HT1080 (cell line): ENCODE measurements at regions not wholly inside any gene's neighbourhood (a gene's known extent, or its start where the extent isn't known, plus 50 kb on each side); places are given as distances from the start of the nearest gene placed in this dataset.

Experiments used
- DNase-seq: peaks from one replicate; pipeline ENCODE4 v3.0.0-alpha.2; 2015; ENCODE audit warnings: low read depth

GRCh38 chr13:99075268-99076191, 97.7 kb upstream of the DOCK9 start:
- no peak for DNase-seq

DNA sequence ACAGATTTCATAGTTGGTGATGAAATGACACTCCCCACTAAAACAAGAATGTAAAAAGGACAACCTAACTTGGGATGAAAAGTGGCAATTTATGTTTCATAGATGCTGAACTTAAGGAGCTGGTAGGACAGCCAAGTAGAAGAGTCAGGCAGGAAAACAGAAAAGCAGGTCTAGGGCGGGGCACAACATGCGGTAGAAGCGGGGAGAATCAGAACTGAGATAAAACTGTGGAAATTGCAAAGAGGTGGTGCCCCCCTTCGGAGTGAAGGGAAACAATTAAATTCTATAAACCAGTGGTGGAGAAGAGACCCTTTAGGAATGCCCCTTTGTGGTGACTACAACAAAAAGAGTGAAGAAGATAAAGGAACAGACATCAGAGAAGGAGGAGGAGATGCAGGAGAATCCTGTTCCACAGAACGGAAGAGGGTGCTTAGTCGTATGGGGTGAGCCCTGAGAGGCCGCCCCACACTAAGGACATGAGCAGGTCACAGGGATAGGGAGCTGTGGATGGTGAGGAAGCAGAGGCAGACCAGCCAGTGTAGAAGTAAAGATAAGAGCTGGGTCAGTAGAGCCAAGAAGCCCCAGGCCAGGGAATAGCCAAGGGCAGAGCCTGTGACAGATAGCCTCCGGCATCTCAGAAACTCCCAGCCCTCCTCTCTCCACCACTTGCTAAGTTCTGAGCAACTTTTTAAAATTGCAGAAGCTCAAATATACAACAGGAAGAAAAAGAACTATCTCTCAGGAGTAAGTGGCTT, 100.3 kb upstream of the DOCK9 start:
- no peak for DNase-seq

DNA sequence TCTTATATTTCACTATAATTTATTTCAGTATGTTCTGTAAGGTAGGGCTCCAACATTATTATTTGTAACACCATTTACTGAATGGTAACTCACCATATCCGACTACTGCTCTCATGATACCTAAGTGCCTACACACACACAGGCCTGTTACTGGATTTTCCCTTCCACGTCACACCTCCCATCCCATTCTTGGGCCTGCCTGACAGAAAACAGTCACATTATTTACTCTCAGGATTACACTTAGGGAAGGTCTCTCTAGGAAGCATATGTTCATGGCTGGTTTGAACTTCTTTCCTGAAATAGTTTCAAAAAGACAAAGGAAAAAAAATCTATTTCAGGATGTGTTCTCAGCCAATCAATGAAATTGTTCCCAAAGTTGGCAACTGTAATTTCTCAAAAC, 102.3 kb upstream of the DOCK9 start:
- no peak for DNase-seq

DNA sequence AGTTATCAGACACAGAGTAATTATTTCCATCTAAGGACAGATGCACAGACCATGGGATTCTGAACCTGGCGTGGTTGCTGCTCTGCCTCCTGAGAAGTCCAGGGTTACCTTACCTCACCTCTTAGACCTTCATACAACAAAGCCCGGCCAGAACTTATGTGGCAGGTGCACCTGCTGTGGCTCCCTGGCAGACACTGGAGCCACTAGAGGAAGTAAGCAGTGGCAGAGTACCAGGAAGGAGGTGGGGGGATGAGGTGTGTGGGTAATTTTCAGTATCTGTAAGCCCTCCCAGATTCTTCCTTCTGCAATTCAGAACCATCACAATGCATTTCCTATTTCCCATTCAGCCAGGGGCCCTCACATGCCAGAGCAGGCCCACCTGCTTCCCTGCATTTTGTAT, 106.1 kb upstream of the DOCK9 start:
- DNase-seq: no peak

GRCh38 chr13:99085139-99085807, 107.4 kb upstream of the DOCK9 start:
- no peak for DNase-seq

DNA sequence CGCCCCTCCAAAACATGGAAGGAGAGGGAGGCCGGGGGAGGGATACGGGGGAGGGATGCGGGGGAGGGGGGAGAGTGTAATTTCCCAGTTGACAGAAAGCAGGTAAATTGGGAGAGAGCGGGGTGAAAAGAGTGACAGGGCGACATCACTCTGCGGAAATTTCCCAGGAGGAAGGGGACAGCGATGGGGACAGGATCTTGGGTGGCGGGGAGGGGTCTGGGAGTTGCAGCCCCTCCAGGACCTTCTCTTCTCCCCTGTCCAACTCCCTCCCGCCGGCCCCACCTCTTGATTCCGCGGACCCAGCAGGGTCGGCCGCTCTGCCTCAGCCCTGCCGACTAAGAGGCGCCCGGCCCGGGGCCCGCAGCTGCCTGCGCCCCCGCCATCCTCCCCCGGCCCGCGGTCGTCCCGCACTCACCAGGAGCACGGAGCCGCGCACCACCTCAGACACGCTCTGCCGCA, 108.0 kb upstream of the DOCK9 start:
- DNase-seq: no peak

GRCh38 chr13:99086267-99087097, 108.6 kb upstream of the DOCK9 start:
- peak; percentile 44 for DNase-seq

- DNase-seq: peak; percentile 85
Measured at GRCh38 chr13:99087098-99087953, 109.5 kb upstream of the DOCK9 start.

DNA sequence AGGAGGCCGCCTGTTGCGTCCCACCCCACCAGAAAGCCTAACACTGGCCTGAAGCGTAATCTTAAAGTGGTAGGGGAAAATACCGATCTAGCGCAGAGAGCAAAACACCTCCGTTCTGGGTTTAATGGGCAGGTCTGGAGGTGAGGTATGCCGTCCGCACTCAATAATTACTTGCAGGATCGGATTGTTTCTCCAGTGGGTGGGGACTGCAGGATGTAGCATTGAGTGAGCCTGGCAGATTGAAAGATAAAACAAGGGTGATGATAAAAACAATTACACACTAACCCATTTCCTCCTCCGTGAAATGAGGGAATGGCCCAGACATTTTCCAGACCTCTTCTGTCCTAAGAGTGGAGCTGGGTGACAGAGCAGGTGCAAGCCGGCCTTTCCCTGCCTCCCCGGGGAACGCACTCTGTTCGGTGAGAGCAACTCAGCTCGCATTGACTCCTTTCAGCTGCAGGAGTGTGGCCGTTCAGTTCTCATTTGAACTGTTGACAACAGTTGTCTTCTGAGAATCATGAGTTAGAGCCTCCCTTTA, 110.2 kb upstream of the DOCK9 start:
- DNase-seq: no peak

DNA sequence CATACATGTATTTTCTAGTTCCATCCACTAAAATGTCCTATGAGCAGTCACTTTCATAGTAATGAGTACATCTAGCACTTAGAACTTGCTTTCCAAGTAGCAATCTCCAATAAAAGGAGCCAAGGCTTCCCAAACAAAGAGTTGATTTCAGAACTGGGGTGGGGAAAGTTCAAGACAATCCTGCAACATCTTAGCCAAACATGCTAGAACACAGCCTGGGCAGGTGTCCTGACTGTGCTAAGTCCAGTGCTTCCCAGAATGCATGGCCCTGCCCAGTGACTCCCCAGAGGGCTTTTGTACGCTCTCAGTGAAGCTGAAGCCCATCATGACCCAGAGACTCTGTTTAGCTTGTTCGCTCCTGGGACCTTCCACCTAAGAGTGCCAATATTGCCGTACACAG, 106.7 kb upstream of the UBAC2 start:
- no peak for DNase-seq

DNA sequence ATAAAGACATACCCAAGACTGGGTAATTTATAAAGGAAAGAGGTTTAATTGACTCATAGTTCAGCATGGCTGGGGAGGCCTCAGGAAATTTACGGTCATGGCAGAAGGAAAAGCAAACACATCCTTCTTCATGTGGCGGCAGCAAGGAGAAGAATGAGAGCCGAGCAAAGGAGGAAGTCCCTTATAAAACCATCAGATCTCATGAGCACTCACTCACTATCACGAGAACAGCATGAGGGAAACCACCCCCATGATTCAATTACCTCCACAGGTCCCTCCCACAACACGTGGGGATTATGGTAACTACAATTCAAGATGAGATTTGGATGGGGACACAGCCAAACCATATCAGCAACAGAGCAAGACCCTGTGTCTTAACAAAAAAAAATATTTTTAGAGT, 98.8 kb upstream of the UBAC2 start:
- peak; percentile 30 for DNase-seq

- DNase-seq: no peak
Measured at GRCh38 chr13:99103536-99103935, 97.1 kb upstream of the UBAC2 start.

DNA sequence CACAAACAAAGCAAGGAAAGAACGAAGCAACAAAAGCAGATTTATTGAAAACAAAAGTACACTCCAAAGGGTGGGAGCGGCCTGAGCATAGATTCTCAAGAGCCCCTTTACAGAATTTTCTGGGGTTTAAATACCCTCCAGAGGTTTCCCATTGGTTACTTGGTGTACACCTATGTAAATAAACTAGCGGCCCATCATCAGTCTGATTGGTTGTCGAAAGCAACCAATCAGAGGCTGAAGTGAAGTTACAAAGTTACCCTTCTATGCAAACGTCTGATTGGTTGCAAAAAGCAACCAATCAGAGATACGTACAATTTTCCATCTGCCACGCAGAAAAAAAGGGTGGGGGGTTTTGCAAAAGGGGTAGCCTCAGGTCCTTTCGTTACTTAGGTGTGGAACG, 96.3 kb upstream of the UBAC2 start:
- peak; percentile 21 for DNase-seq

DNA sequence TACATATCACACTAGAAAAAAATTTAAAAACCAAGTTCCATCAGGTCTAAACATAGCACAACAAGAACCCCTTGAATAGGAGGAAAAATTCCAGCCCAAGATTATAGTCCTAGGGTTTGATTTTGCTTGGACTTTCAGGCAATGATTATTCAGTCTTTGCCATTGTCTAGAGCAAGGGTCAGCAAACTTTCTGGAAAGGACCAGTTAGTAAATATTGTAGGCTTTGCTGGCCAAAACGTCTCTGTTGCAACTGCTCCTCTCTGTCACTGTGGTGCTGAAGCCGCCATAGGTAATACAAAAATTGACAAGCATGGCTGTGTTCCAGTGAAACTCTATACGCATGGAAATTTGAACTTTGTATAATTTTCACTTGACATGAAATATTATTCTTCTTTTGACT, 95.5 kb upstream of the UBAC2 start:
- no peak for DNase-seq

GRCh38 chr13:99113351-99113750, 87.3 kb upstream of the UBAC2 start:
- no peak for DNase-seq

DNA sequence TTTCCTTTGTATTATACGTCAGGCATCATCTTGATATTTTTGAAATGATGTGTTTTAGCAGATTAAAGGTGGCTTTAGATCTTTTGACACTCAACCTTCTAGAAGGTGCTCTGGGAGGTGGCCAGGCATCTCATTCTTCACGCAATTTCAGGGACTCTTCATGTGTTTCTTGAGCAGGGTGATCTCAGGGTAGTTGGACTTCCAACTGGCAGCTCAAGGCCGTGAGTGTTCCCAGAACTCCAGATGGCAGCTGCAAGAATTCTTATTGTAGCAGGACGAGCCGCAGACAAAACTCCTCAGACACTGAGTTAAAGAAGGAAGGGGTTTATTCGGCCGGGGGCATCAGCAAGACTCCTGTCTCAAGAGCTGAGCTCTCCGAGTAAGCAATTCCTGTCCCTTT, 82.5 kb upstream of the UBAC2 start:
- no peak for DNase-seq

- DNase-seq: peak; percentile 15
Measured at GRCh38 chr13:99119656-99120055, 81.0 kb upstream of the UBAC2 start.

GRCh38 chr13:99120751-99121150, 79.9 kb upstream of the UBAC2 start:
- no peak for DNase-seq

GRCh38 chr13:99122171-99122570, 78.5 kb upstream of the UBAC2 start:
- no peak for DNase-seq
